Fibroblast of skin of back (primary cell): ENCODE measurements at regions not wholly inside any gene's neighbourhood (a gene's known extent, or its start where the extent isn't known, plus 50 kb on each side); places are given as distances from the start of the nearest gene placed in this dataset.

Experiments used
- DNase-seq: peaks from one replicate; pipeline ENCODE4 v3.0.0-alpha.2; 2013

DNA sequence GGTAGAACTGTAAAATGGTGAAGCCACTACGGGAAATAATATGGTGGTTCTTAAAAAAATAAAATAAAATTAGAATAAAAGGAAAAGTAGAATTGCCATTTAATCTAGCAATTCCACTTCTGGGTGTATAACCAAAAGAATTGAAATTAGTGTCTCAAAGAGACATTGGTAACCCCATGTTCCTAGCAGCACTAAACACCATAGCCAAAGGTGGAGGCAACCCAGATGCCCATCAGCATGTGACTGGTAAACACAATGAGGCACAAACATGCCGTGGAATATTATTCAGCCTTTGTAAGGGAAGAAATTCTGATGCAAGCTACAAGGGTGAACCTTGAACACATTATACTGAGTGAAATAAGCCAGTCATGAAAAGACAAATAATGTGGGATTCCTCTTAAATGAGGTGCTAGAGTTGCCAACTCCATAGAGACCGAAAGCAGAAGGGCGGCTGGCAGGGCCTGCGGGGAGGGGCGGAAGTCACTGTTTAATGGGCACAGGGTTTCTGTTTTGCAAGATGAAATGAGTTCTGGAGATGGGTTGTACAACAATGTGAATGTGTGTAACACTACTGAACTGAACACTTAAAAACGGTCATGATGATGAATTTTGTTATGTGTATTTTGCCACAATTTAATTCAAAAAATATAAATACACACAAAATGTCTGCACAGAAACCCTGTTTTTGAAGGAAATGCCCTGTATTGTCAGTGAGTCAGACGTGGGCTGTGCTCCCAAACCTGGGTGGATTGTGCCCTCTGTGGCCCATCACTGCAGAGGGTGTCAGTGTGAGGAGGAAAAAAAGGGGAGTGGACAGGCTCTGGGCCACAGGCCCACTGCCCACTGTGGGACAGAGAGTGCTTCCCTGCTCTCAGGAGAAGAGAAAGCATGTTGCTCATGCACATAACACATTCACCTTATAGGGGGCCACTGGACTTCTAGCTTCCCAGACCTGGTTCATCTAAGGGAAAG lies 49.6 kb upstream of the CD93 start:
- DNase-seq: no peak
